GM21526 (cell line): ENCODE measurements at regions not wholly inside any gene's neighbourhood (a gene's known extent, or its start where the extent isn't known, plus 50 kb on each side); places are given as distances from the start of the nearest gene placed in this dataset.
"Not testable (repeated sequence)": the region's sequence is repeated elsewhere in the genome, so short reads cannot be mapped to it uniquely, and the experiment has no call there.

Source experiments
- ATAC-seq: cut with Tn5 transposase; IDR thresholded peaks from one replicate; pipeline ENCODE4 v1.9.1; 2021; ENCODE audit warnings: moderate library complexity; ENCODE audit not compliant: unreplicated experiment, low FRiP score

DNA sequence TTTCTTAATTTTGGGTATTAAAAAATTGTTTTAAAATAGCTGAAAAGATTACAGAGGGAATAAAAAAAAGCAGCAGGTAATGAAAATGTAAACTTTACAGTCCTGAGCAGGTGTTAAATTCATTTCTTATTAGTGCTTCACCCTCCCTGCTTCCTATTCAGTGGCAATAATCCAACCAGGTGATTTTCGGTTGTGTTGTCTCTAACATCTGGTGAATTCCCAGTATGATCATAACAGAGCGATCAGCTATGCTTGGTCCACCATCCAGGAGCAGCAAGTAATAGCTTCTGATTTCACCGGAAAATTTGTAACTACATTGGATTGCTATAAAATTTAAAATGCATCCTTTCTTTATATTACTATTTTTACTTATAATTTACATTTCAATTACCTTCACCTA is 673.1 kb downstream of the SOCS6 start:
- ATAC-seq: no peak

DNA sequence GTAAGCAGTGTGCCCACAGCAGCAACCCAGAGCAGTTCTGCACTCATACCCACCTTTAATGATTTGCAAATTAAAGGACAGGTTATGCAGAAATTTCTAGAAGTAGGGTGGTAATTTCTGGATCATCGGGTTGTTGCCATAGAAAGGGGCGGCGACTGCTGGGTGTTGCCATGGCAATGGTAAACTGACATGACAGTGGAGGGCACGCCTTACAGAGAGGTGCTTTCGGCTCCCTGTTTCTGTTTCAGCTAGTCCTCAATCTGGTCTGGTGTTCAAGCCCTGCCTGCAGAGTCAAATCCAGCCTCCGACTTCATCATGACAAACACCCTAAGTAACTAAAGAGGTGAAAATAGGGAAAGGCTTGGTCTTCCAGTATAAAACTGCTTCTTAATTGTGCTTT is 667.7 kb downstream of the SOCS6 start:
- ATAC-seq: no peak

DNA sequence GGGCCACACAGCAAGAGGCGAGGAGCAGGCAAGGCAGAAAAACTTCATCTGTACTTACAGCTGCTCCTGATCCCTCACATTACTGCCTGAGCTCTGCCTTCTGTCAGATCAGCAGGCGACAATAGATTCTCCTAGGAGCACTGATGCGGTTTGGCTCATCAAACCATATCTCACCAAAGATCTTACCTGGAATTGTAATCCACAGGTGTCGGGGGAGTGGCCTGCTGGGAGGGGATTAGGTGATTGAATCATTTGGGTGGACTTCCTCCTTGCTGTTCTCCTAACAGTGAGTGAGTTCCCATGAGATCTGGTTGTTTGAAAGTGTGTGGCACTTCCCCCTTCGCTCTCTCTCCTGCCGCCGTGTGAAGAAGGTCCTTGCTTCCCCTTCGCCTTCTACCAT is 647.3 kb downstream of the SOCS6 start:
- ATAC-seq: no peak

DNA sequence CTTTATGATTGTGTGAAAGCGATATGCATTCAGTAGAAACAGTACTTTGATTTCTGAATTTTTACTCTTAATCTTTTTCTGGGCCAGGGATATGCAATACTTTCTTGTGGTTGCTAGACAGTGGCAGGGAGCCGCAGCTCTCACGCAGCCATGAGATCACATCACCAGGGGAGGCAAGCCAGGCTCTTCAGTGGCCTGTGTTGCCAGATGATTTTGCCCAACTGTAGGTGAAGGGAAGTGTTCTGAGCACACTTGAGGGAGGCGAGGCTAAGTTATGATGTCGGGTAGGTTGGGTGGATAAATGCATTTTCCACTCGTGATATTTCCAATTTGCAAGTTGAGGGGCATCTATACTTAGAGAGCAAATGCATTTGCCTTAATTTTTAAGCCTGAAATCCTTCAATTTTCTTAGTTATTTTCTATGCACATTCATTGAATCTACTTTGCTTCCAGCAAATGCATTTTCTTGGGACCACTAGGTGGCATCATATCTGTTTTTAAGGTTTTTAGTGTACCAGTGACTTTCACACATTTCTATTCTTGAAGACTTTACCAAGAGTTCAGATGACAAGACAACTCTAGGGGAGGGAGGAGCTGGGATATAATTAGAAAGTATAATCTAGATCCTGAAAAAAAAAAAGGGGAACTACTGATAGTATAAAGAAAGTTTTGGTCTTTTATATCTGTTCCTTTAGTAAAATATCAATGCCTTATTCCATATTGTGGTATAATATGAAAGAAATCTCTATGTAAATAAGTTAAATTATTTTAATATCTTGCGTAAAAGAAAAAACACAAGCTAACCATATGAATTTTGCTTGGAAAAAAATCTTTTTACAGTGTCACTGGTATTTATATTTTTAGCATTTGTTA is 643.3 kb downstream of the SOCS6 start:
- ATAC-seq: no peak

- no peak for ATAC-seq
Measured at GRCh38 chr18:70920840-70921374, 632.1 kb downstream of the SOCS6 start.

DNA sequence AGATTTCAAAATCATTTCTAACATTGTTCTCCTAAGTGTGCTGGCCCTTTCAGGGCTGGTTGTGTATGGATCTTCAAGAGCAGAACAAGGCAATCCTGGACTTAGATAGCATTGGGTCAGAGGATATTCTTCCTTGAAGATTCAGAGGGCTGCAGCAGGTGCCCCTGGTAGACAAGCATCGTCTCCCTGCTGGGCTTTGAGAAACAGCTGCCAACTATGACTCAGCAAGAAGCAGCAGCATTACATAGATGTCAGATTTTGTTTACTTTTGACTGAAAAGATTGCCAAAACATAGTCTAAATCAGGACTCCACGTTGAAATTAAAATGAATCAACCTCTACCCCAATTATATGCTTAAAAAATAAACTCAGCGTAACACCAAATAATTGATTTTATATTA is 618.8 kb downstream of the SOCS6 start:
- no peak for ATAC-seq

- no peak for ATAC-seq
Measured at GRCh38 chr18:70892381-70892780, 603.5 kb downstream of the SOCS6 start.

GRCh38 chr18:70870292-70870691 is 581.4 kb downstream of the SOCS6 start:
- no peak for ATAC-seq

GRCh38 chr18:70848329-70848728 is 559.5 kb downstream of the SOCS6 start:
- ATAC-seq: no peak

GRCh38 chr18:70840649-70841048 is 551.8 kb downstream of the SOCS6 start:
- ATAC-seq: no peak

DNA sequence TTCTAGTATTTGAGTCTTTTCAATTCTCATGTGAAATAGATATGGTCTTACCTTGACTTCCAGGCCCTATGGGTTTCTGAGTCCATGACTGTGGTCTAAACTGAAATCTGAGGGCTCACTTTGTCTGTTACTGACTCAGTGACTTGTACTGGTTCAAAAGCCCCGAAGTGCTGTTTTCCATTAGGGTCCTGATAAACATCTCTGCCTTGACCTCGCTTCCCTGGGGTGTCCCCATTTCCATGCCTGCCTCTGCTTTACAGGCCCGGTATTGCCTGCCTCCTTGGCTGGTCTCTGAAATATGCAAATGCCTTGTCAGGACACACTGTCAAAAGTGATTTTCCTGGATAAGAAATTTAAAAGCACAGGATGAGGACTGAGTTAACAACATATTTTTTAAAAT is 538.8 kb downstream of the SOCS6 start:
- no peak for ATAC-seq

DNA sequence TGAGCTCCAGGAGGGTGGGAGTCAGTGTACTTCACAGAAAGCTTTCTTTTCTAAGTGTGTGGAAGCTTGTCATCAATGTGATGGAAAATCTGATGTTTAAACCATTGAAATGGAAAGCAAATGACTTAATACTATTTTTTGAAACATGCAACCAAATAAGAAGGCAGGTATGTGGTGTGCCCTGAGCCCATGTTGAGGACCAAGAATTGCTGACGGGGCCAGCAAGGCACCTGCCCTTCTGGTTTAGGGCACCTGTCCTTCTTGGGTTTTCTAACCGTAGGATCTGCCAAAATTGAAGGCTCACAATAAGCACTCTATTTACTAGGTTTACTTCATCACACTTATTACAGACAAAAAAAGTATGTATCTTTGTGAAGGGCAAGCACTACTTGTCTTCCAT is 537.7 kb downstream of the SOCS6 start:
- ATAC-seq: no peak

GRCh38 chr18:70822691-70823090 is 533.8 kb downstream of the SOCS6 start:
- ATAC-seq: no peak

DNA sequence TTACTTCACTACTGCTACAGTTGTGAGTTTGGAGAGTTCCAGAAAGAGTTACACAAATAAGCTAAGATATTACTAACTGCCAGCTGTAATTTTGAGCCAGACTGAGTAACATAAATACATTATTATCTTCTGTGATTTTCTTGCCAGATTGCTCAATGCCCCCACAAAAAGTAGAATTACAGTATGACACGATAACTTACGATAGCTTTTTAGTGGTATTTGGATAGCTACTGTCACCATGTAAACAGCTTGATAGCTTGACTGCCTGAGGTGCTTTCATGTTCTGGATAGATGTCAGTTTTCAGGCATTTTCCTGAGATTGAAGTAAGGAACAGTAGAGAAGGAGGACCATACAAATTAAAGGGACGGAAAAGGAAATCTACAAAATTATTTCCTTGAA is 533.3 kb downstream of the SOCS6 start:
- no peak for ATAC-seq

- no peak for ATAC-seq
Measured at GRCh38 chr18:70808481-70809056, 519.7 kb downstream of the SOCS6 start.

DNA sequence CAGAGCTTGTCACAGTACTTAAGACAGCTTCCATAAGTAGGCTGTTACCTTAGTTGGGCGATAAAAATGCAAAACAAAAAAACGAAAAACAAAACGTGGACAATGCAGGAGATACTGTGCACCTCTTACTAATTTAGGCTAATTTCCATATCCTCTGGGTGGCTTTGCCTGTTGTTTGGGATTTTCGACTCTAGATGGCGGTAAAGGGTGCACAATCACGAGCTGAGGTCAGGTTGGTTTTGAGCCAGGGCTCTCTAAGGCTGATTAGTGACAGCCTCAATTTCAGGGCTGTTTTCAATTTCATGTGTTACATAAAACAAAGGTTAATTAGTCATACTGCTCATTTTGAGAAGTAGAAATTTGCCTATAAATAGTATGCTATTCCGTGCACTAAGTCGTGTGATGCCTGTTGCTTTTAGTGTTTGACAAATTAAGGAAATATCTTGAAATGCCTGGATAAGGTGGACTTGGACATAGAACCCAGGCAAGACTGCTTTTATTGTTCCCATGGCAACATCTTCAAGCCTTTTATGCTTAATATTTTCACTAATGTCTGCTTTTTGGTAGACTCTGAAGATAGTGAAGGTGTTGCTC is 493.1 kb downstream of the SOCS6 start:
- peak; percentile 95 for ATAC-seq

- not testable (repeated sequence) for ATAC-seq
Measured at GRCh38 chr18:70766254-70766653, 477.4 kb downstream of the SOCS6 start.

- ATAC-seq: no peak
Measured at GRCh38 chr18:70762812-70763211, 474.0 kb downstream of the SOCS6 start.

GRCh38 chr18:70758780-70759179 is 469.9 kb downstream of the SOCS6 start:
- no peak for ATAC-seq

DNA sequence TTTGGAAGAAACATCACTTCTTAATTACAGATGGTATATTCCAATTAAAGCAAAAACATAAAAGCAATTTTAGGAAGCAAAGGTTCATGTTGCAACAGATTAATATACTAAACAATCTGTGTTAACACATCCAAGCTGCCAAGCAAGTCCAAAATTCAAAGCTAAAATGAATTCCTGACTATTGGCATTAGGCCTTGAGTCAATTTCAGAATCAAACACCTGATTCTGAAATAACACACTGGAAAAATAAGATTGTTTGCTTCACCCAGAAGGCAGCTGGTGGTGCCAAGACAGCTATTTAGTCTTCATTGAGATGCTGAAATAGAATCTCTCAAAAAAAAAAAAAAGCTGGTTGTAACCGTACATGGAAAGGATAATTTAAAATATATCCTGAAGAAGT is 465.6 kb downstream of the SOCS6 start:
- ATAC-seq: no peak

DNA sequence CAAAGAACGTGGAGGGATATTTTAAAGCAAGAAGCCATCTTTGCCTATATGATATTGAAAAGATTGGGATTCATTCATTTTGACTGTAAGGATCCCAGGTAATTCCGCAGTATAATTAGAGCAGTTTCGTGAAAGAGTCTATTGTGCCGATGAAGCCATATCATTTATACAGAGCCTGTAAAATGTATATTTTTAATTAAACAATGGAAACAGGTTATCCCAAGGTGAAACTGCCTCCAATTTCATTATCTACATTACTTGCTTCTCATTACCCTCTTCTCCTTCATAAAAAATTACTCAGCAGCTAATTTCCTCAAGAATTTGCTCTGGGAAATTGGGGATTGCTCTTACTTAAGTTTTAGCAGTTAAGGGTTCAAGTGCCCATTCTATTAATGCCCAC is 444.1 kb downstream of the SOCS6 start:
- ATAC-seq: no peak

DNA sequence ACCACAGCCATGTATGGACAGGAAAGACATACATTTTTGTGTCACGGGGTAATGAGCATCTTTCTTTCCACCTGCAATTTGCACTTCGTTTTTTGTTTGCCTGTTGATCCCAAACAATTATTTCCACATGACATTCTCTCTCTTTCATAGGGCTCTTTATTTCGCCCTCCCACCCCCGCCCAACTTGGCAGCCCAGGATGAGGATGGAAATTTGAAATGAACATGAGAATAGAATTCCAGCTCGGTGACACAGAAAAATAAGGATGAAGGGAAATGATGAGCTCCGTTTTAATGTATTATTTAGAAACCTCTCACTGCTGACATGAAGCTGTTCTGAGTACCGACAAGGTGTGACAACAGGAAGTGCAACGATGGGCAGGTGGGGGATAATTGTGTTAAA is 443.3 kb downstream of the SOCS6 start:
- no peak for ATAC-seq
